WTC11 (cell line): ENCODE measurements at regions not wholly inside any gene's neighbourhood (a gene's known extent, or its start where the extent isn't known, plus 50 kb on each side); places are given as distances from the start of the nearest gene placed in this dataset.

Experiments used
- ATAC-seq: fragments of 200-7000 bp; cut with Tn5 transposase; 2 replicates; pipeline ENCODE4 v1.10.0; 2021; ENCODE audit warnings: mild to moderate bottlenecking, moderate library complexity
- CTCF ChIA-PET: fragments of 300-600 bp; sonication (Branson Sonifier 250); formaldehyde crosslinking; loops from one replicate; lab custom pipeline; 2021; ENCODE audit warnings: antibody characterized with exemption; lab: Charles Lee
- POLR2A ChIA-PET: fragments of 350-600 bp; sonication (Branson Sonifier 250); formaldehyde crosslinking; loops from one replicate; lab custom pipeline; 2021; ENCODE audit warnings: antibody characterized with exemption; lab: Charles Lee
- DNase-seq: peaks from one replicate; pipeline ENCODE4 v3.0.0; 2021; ENCODE audit warnings: low spot score
- H3K27ac Mint-ChIP-seq: 2 replicates; pipeline ENCODE4 v1.8.0; 2021; ENCODE audit warnings: mixed read lengths
- H3K27me3 Mint-ChIP-seq: 2 replicates; pipeline ENCODE4 v1.8.0; 2021; ENCODE audit warnings: low read depth, mild to moderate bottlenecking, moderate library complexity, mixed read lengths
- H3K36me3 Mint-ChIP-seq: 2 replicates; pipeline ENCODE4 v1.8.0; 2021; ENCODE audit warnings: mixed read lengths
- H3K4me1 Mint-ChIP-seq: 2 replicates; pipeline ENCODE4 v1.8.0; 2022; ENCODE audit warnings: mixed read lengths
- H3K4me3 Mint-ChIP-seq: 2 replicates; pipeline ENCODE4 v1.8.0; 2021; ENCODE audit warnings: mild to moderate bottlenecking, moderate library complexity, mixed read lengths
- H3K9me3 Mint-ChIP-seq: 2 replicates; pipeline ENCODE4 v1.8.0; 2021; ENCODE audit warnings: mixed read lengths
- CREM ChIP-seq: sonication (generic); formaldehyde crosslinking; IDR thresholded peaks from 2 replicates; pipeline ENCODE4 v1.8.1; 2022; ENCODE audit warnings: mild to moderate bottlenecking, missing genetic modification reagents, moderate library complexity
- ELF4 ChIP-seq: sonication (generic); formaldehyde crosslinking; IDR thresholded peaks from 2 replicates; pipeline ENCODE4 v1.8.1; 2022; ENCODE audit warnings: low read depth, mild to moderate bottlenecking, moderate library complexity, missing genetic modification reagents
- EMX1 ChIP-seq: fragments of 250-450 bp; sonication (Bioruptor Pico); IDR thresholded peaks from 2 replicates; pipeline ENCODE4 v1.8.0; 2021; ENCODE audit warnings: mild to moderate bottlenecking
- ESRRA ChIP-seq: sonication (generic); formaldehyde crosslinking; IDR thresholded peaks from 2 replicates; pipeline ENCODE4 v1.8.1; 2022; ENCODE audit warnings: mild to moderate bottlenecking, missing genetic modification reagents, borderline replicate concordance
- FOXJ3 ChIP-seq: sonication (generic); formaldehyde crosslinking; IDR thresholded peaks from 2 replicates; pipeline ENCODE4 v1.9.0; 2021; ENCODE audit warnings: missing genetic modification reagents, mild to moderate bottlenecking, borderline replicate concordance
- FOXP4 ChIP-seq: sonication (generic); formaldehyde crosslinking; IDR thresholded peaks from 2 replicates; pipeline ENCODE4 v1.8.0; 2022; ENCODE audit warnings: mild to moderate bottlenecking, missing genetic modification reagents
- GABPB1 ChIP-seq: sonication (generic); formaldehyde crosslinking; IDR thresholded peaks from 2 replicates; pipeline ENCODE4 v1.8.1; 2023; ENCODE audit warnings: mild to moderate bottlenecking, missing genetic modification reagents
- HMGA2 ChIP-seq: fragments of 250-450 bp; sonication (Bioruptor Pico); IDR thresholded peaks from 2 replicates; pipeline ENCODE4 v1.4.0; 2021; ENCODE audit warnings: mild to moderate bottlenecking, moderate library complexity
- JUN ChIP-seq: sonication (generic); formaldehyde crosslinking; IDR thresholded peaks from 2 replicates; pipeline ENCODE4 v1.8.0; 2023; ENCODE audit warnings: mild to moderate bottlenecking, missing genetic modification reagents
- NR1H2 ChIP-seq: sonication (generic); formaldehyde crosslinking; IDR thresholded peaks from 2 replicates; pipeline ENCODE4 v1.9.0; 2021; ENCODE audit warnings: mild to moderate bottlenecking, moderate library complexity, missing genetic modification reagents
- NR2C2 ChIP-seq: sonication (generic); formaldehyde crosslinking; IDR thresholded peaks from 2 replicates; pipeline ENCODE4 v1.8.0; 2022; ENCODE audit warnings: mild to moderate bottlenecking, missing genetic modification reagents
- RELA ChIP-seq: sonication (generic); formaldehyde crosslinking; IDR thresholded peaks from 2 replicates; pipeline ENCODE4 v1.8.1; 2022; ENCODE audit warnings: missing genetic modification reagents, mild to moderate bottlenecking, borderline replicate concordance
- SP1 ChIP-seq: sonication (generic); formaldehyde crosslinking; conservative IDR thresholded peaks from 2 replicates; pipeline ENCODE4 v1.8.1; 2022; ENCODE audit warnings: missing genetic modification reagents
- STAT6 ChIP-seq: sonication (generic); formaldehyde crosslinking; conservative IDR thresholded peaks from 2 replicates; pipeline ENCODE4 v1.8.1; 2023; ENCODE audit warnings: mild to moderate bottlenecking, low read depth, missing genetic modification reagents, moderate library complexity
- USF2 ChIP-seq: sonication (generic); formaldehyde crosslinking; IDR thresholded peaks from 2 replicates; pipeline ENCODE4 v1.8.1; 2023; ENCODE audit warnings: mild to moderate bottlenecking, missing genetic modification reagents, moderate library complexity
- ZNF263 ChIP-seq: sonication (generic); formaldehyde crosslinking; IDR thresholded peaks from 2 replicates; pipeline ENCODE4 v1.8.1; 2022; ENCODE audit warnings: low read depth, mild to moderate bottlenecking, moderate library complexity, missing genetic modification reagents
- ZNF281 ChIP-seq: sonication (generic); formaldehyde crosslinking; IDR thresholded peaks from 2 replicates; pipeline ENCODE4 v1.8.0; 2023; ENCODE audit warnings: mild to moderate bottlenecking, missing genetic modification reagents
- ZNF671 ChIP-seq: fragments of 250-450 bp; sonication (Bioruptor Pico); IDR thresholded peaks from 2 replicates; pipeline ENCODE4 v1.8.0; 2021; ENCODE audit warnings: mild to moderate bottlenecking
- TF ChIP-seq, protein P1 (sequence below): sonication (generic); formaldehyde crosslinking; IDR thresholded peaks from 2 replicates; pipeline ENCODE4 v1.8.1; 2023; ENCODE audit warnings: mild to moderate bottlenecking, missing genetic modification reagents, moderate library complexity
- TF ChIP-seq, protein P2 (sequence below): sonication (generic); formaldehyde crosslinking; IDR thresholded peaks from 2 replicates; pipeline ENCODE4 v1.8.1; 2022; ENCODE audit warnings: mild to moderate bottlenecking, missing genetic modification reagents, moderate library complexity, borderline replicate concordance

GRCh38 chr2:15996536-15997423 lies 56.4 kb downstream of the MYCN start:
- ATAC-seq, result no peak
- no peaks in the 10 kb centered on the region for H3K36me3 Mint-ChIP-seq
- POLR2A ChIA-PET, result no interaction called here
- H3K4me3 Mint-ChIP-seq, result no peak overlapping the region
- CTCF ChIA-PET, result interaction anchor here (1.0 kb wide), 1 partner anchor 37 kb away, joined by 3 read pairs; no protein-coding TSS in a partner anchor
- TF ChIP-seq, protein P1, sequence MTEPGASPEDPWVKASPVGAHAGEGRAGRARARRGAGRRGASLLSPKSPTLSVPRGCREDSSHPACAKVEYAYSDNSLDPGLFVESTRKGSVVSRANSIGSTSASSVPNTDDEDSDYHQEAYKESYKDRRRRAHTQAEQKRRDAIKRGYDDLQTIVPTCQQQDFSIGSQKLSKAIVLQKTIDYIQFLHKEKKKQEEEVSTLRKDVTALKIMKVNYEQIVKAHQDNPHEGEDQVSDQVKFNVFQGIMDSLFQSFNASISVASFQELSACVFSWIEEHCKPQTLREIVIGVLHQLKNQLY (CRISPR knock-in tag), result no peak
- TF ChIP-seq NR1H2 (CRISPR knock-in tag), result no peak
- no peak for TF ChIP-seq ZNF671 (CRISPR knock-in tag)
- TF ChIP-seq, protein P2, sequence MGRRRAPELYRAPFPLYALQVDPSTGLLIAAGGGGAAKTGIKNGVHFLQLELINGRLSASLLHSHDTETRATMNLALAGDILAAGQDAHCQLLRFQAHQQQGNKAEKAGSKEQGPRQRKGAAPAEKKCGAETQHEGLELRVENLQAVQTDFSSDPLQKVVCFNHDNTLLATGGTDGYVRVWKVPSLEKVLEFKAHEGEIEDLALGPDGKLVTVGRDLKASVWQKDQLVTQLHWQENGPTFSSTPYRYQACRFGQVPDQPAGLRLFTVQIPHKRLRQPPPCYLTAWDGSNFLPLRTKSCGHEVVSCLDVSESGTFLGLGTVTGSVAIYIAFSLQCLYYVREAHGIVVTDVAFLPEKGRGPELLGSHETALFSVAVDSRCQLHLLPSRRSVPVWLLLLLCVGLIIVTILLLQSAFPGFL (CRISPR knock-in tag), result no peak
- TF ChIP-seq USF2 (CRISPR knock-in tag), result no peak
- TF ChIP-seq EMX1 (CRISPR knock-in tag), result no peak
- TF ChIP-seq STAT6 (CRISPR knock-in tag), result no peak
- TF ChIP-seq HMGA2, result no peak
- TF ChIP-seq ZNF263 (CRISPR knock-in tag), result no peak
- no peak for TF ChIP-seq FOXJ3 (CRISPR knock-in tag)
- no peak for TF ChIP-seq NR2C2 (CRISPR knock-in tag)
- no peak for TF ChIP-seq ZNF281 (CRISPR knock-in tag)
- TF ChIP-seq JUN (CRISPR knock-in tag), result no peak
- no peak for TF ChIP-seq ELF4 (CRISPR knock-in tag)
- no peak for TF ChIP-seq SP1 (CRISPR knock-in tag)
- no peak for TF ChIP-seq FOXP4 (CRISPR knock-in tag)
- TF ChIP-seq GABPB1 (CRISPR knock-in tag), result no peak
- TF ChIP-seq CREM (CRISPR knock-in tag), result no peak
- no peak for TF ChIP-seq RELA (CRISPR knock-in tag)
- TF ChIP-seq ESRRA, result no peak
- no peak for DNase-seq
- H3K4me1 Mint-ChIP-seq, result peaks cover 19% of the 10 kb centered on the region
- no peaks in the 10 kb centered on the region for H3K9me3 Mint-ChIP-seq
- H3K27me3 Mint-ChIP-seq, result peaks cover 6% of the 10 kb centered on the region
- peak overlapping the region; percentile 55; the same call in 1 of the 2 replicates for H3K27ac Mint-ChIP-seq
